Dendritic cell treated with granulocyte-macrophage colony-stimulating factor and Interleukin-4, amounts not matched to agents 40 ng/mL and 50 ng/mL, for 4 days (primary cell): ENCODE measurements at regions not wholly inside any gene's neighbourhood (a gene's known extent, or its start where the extent isn't known, plus 50 kb on each side); places are given as distances from the start of the nearest gene placed in this dataset.
"Not testable (repeated sequence)": the region's sequence is repeated elsewhere in the genome, so short reads cannot be mapped to it uniquely, and the experiment has no call there.

Source experiments
- H3K27ac Mint-ChIP-seq: one replicate; pipeline ENCODE4 v1.8.0; 2022; ENCODE audit warnings: mild to moderate bottlenecking, mixed read lengths
- H3K27me3 Mint-ChIP-seq: one replicate; pipeline ENCODE4 v1.8.0; 2022; ENCODE audit warnings: mild to moderate bottlenecking, mixed read lengths
- H3K36me3 Mint-ChIP-seq: one replicate; pipeline ENCODE4 v1.8.0; 2022; ENCODE audit warnings: low read depth, mixed read lengths
- H3K4me1 Mint-ChIP-seq: one replicate; pipeline ENCODE4 v1.8.0; 2022; ENCODE audit warnings: low read depth, mixed read lengths
- H3K4me3 Mint-ChIP-seq: one replicate; pipeline ENCODE4 v1.8.0; 2022; ENCODE audit warnings: mild to moderate bottlenecking, moderate library complexity, mixed read lengths
- H3K9me3 Mint-ChIP-seq: one replicate; pipeline ENCODE4 v1.8.0; 2022; ENCODE audit warnings: mixed read lengths
- intact Hi-C: fragments of 100-400 bp; cut with micrococcal nuclease; formaldehyde crosslinking; loops from one replicate; pipeline ENCODE4 v1.15.0; 2022

- Mint-ChIP-seq H3K36me3 (no peaks in the 10 kb centered on the region), H3K27ac (no peak overlapping the region), H3K4me3 (no peak overlapping the region), H3K9me3 (peaks cover 39% of the 10 kb centered on the region), H3K27me3 (no peaks in the 10 kb centered on the region), H3K4me1 (no peaks in the 10 kb centered on the region)
- intact Hi-C loops, result no loop called here
Measured at GRCh38 chr1:43108080-43108479, 64.0 kb downstream of the EBNA1BP2 start.

- Mint-ChIP-seq H3K4me1 (no peaks in the 10 kb centered on the region), H3K36me3 (no peaks in the 10 kb centered on the region), H3K27ac (no peak overlapping the region), H3K27me3 (no peaks in the 10 kb centered on the region), H3K9me3 (peaks cover 39% of the 10 kb centered on the region), H3K4me3 (no peak overlapping the region)
- intact Hi-C loops, result no loop called here
Measured at GRCh38 chr1:43107664-43108063, 64.4 kb downstream of the EBNA1BP2 start.

GRCh38 chr1:43104027-43104763 is 67.9 kb downstream of the EBNA1BP2 start:
- H3K4me3 Mint-ChIP-seq, result no peak overlapping the region
- no peak overlapping the region for H3K27ac Mint-ChIP-seq
- no peaks in the 10 kb centered on the region for H3K27me3 Mint-ChIP-seq
- H3K4me1 Mint-ChIP-seq, result no peaks in the 10 kb centered on the region
- intact Hi-C loops, result no loop called here
- H3K9me3 Mint-ChIP-seq, result peaks cover 36% of the 10 kb centered on the region
- H3K36me3 Mint-ChIP-seq, result no peaks in the 10 kb centered on the region

GRCh38 chr1:43101061-43101460 is 71.0 kb downstream of the EBNA1BP2 start:
- Mint-ChIP-seq H3K36me3 (no peaks in the 10 kb centered on the region), H3K4me1 (no peaks in the 10 kb centered on the region), H3K9me3 (peaks cover 13% of the 10 kb centered on the region), H3K27me3 (no peaks in the 10 kb centered on the region), H3K27ac (no peak overlapping the region), H3K4me3 (no peak overlapping the region)
- intact Hi-C loops, result no loop called here

- Mint-ChIP-seq H3K27me3 (no peaks in the 10 kb centered on the region), H3K4me3 (no peak overlapping the region), H3K9me3 (peaks cover 13% of the 10 kb centered on the region), H3K27ac (no peak overlapping the region), H3K4me1 (no peaks in the 10 kb centered on the region), H3K36me3 (no peaks in the 10 kb centered on the region)
- intact Hi-C loops, result no loop called here
Measured at GRCh38 chr1:43098200-43098599, 73.9 kb downstream of the EBNA1BP2 start.

- H3K4me3 Mint-ChIP-seq, intact Hi-C loops, H3K36me3 Mint-ChIP-seq, H3K9me3 Mint-ChIP-seq, H3K4me1 Mint-ChIP-seq, H3K27ac Mint-ChIP-seq, H3K27me3 Mint-ChIP-seq: not testable (repeated sequence)
Measured at GRCh38 chr1:43096528-43096927, 75.6 kb downstream of the EBNA1BP2 start.

- H3K27ac Mint-ChIP-seq, H3K9me3 Mint-ChIP-seq, intact Hi-C loops, H3K4me3 Mint-ChIP-seq, H3K4me1 Mint-ChIP-seq, H3K36me3 Mint-ChIP-seq, H3K27me3 Mint-ChIP-seq: not testable (repeated sequence)
Measured at GRCh38 chr1:43090812-43091211, 81.3 kb downstream of the EBNA1BP2 start.

- H3K36me3 Mint-ChIP-seq, intact Hi-C loops: not testable (repeated sequence)
Measured at GRCh38 chr1:43090157-43090556, 81.9 kb downstream of the EBNA1BP2 start.

GRCh38 chr1:43083375-43083891 is 88.7 kb downstream of the EBNA1BP2 start:
- no peak overlapping the region for H3K27ac Mint-ChIP-seq
- intact Hi-C loops, result no loop called here
- H3K36me3 Mint-ChIP-seq, result no peaks in the 10 kb centered on the region
- no peaks in the 10 kb centered on the region for H3K4me1 Mint-ChIP-seq
- no peaks in the 10 kb centered on the region for H3K9me3 Mint-ChIP-seq
- H3K4me3 Mint-ChIP-seq, result no peak overlapping the region
- peaks cover 9% of the 10 kb centered on the region for H3K27me3 Mint-ChIP-seq

More at GRCh38 chr1:43090157-43090556, 81.9 kb downstream of the EBNA1BP2 start:
- H3K27ac Mint-ChIP-seq, H3K27me3 Mint-ChIP-seq, H3K4me1 Mint-ChIP-seq, H3K4me3 Mint-ChIP-seq, H3K9me3 Mint-ChIP-seq: not testable (repeated sequence)

- Mint-ChIP-seq H3K27ac (no peak overlapping the region), H3K9me3 (no peaks in the 10 kb centered on the region), H3K4me3 (no peak overlapping the region), H3K4me1 (no peaks in the 10 kb centered on the region), H3K27me3 (peaks cover 9% of the 10 kb centered on the region), H3K36me3 (no peaks in the 10 kb centered on the region)
- intact Hi-C loops, result no loop called here
Measured at GRCh38 chr1:43082740-43083139, 89.3 kb downstream of the EBNA1BP2 start.

GRCh38 chr1:43077273-43077672 is 94.8 kb downstream of the EBNA1BP2 start:
- Mint-ChIP-seq H3K4me1 (peaks cover 5% of the 10 kb centered on the region), H3K36me3 (no peaks in the 10 kb centered on the region), H3K4me3 (no peak overlapping the region), H3K27me3 (no peaks in the 10 kb centered on the region), H3K9me3 (no peaks in the 10 kb centered on the region), H3K27ac (no peak overlapping the region)
- intact Hi-C loops, result no loop called here

- no peaks in the 10 kb centered on the region for H3K36me3 Mint-ChIP-seq
- H3K4me3 Mint-ChIP-seq, result no peak overlapping the region
- no peaks in the 10 kb centered on the region for H3K9me3 Mint-ChIP-seq
- H3K27me3 Mint-ChIP-seq, result peaks cover 6% of the 10 kb centered on the region
- intact Hi-C loops, result loop anchor here (5.0 kb wide), 1 partner anchor 497 kb away; no protein-coding TSS in a partner anchor
- no peak overlapping the region for H3K27ac Mint-ChIP-seq
- H3K4me1 Mint-ChIP-seq, result peaks cover 16% of the 10 kb centered on the region
Measured at GRCh38 chr1:43074709-43075108, 97.4 kb downstream of the EBNA1BP2 start.

- Mint-ChIP-seq H3K4me1 (peaks cover 16% of the 10 kb centered on the region), H3K4me3 (no peak overlapping the region), H3K36me3 (no peaks in the 10 kb centered on the region), H3K9me3 (no peaks in the 10 kb centered on the region), H3K27me3 (peaks cover 11% of the 10 kb centered on the region), H3K27ac (no peak overlapping the region)
- intact Hi-C loops, result loop anchor here (5.0 kb wide), 1 partner anchor 497 kb away; no protein-coding TSS in a partner anchor
Measured at GRCh38 chr1:43074244-43074643, 97.8 kb downstream of the EBNA1BP2 start.

GRCh38 chr1:43073490-43074230 is 98.4 kb downstream of the EBNA1BP2 start:
- Mint-ChIP-seq H3K36me3 (no peaks in the 10 kb centered on the region), H3K9me3 (no peaks in the 10 kb centered on the region), H3K4me3 (no peak overlapping the region), H3K27me3 (peaks cover 16% of the 10 kb centered on the region), H3K4me1 (peaks cover 16% of the 10 kb centered on the region), H3K27ac (no peak overlapping the region)
- intact Hi-C loops, result loop anchor here (1.0 to 5.0 kb wide), 3 partner anchors 160 to 496 kb away; no protein-coding TSS in a partner anchor
